GM18511 (cell line): ENCODE measurements at regions not wholly inside any gene's neighbourhood (a gene's known extent, or its start where the extent isn't known, plus 50 kb on each side); places are given as distances from the start of the nearest gene placed in this dataset.
"Not testable (repeated sequence)": the region's sequence is repeated elsewhere in the genome, so short reads cannot be mapped to it uniquely, and the experiment has no call there.

Experiments used
- ATAC-seq: cut with Tn5 transposase; IDR thresholded peaks from one replicate; pipeline ENCODE4 v1.9.1; 2021; ENCODE audit warnings: mild to moderate bottlenecking, moderate library complexity; ENCODE audit not compliant: unreplicated experiment

DNA sequence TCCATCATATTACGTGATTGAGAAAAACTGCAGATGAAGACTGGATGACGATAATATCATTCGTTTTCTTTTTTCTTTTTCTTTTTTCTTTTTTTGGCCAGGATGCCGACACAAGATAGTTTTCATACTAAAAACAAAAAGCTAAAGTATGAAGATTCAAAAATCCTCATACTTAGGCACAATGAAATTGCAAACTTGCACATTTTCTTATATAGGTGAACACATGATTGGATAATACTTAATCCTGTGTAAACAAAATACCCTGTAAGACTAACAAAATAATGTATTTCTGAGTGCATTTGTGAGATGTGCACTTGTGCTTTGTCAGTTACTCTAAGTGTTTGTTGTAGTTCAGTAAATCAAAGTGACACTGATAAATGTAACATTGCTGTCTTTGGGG is 568.9 kb downstream of the ANKRD50 start:
- ATAC-seq: no peak

DNA sequence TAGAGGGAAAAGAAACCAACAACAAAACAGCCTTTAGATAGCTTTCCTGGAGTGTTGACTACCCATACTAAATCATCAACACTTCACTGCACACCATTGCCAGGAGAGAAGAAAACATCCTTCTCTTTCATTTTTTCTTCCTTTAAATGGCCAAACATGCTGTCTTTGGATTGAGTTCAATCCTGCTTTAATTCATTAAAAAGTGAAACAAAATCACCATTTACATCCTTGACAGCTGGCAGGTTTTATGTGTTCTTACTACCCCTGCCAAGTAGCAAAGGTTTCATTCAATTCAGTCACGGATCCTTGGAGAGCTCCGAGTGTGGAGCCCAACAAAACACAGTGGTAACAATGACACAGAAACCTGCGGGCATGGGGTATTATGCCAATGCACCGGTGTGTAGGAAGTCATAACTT is 568.3 kb downstream of the ANKRD50 start:
- ATAC-seq: no peak

- no peak for ATAC-seq
These were observed 566.5 kb downstream of the ANKRD50 start for GRCh38 chr4:124146068-124146467.

GRCh38 chr4:124151031-124151430 is 561.5 kb downstream of the ANKRD50 start:
- no peak for ATAC-seq

- ATAC-seq: no peak
These were observed 560.4 kb downstream of the ANKRD50 start for GRCh38 chr4:124152132-124152531.

- no peak for ATAC-seq
These were observed 557.3 kb downstream of the ANKRD50 start for GRCh38 chr4:124155239-124155638.

DNA sequence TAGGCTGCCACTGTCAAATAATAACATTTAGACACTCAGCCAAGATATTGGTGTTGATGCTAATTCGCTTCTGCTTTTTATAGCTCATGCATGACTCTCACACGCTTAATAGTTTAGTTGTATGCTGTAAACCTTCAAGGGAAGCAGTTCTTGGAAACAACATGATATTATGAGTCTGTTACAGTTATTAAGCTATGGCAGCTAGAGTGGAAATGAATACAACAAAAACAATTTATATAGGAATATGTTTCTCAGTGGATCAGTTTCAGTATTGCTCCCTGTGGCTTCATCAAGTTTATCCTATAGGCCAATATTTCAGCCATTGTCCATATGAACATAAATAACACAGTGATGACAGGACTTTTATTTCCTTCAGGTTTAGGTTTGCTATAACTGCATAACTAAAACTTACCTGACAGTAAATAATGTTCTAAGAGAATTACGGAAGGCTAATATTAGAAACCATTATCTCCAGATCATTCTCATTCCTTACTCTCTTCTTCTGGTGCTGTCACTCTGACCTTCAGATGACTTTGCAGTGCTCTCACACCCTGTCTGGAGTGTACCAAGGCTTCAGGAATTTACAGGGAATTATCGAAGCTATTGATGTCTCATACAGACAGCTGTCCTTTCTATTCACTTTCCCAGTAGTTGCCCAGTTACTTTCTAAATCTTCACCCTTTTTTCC is 555.0 kb downstream of the ANKRD50 start:
- ATAC-seq: no peak

DNA sequence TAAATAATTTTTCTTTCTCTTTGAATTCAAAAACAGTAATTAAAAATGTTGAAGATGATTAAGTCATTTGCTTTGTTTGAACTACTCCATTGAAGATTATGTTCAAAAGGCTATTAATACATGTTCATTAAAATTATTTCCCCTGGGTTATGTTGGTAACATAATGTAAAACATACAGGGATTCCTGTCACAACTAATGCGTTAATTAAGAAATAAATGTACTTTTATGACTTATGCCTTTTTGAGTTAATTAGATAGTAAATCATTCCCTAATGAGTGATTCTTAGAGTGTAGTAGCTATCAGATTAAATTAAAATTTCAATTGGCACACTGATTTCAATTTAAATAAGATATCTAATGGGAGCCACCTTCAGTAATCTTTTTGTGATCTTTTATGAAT is 549.1 kb downstream of the ANKRD50 start:
- ATAC-seq: no peak

GRCh38 chr4:124167602-124168001 is 544.9 kb downstream of the ANKRD50 start:
- ATAC-seq: no peak

GRCh38 chr4:124169524-124169923 is 543.0 kb downstream of the ANKRD50 start:
- not testable (repeated sequence) for ATAC-seq

DNA sequence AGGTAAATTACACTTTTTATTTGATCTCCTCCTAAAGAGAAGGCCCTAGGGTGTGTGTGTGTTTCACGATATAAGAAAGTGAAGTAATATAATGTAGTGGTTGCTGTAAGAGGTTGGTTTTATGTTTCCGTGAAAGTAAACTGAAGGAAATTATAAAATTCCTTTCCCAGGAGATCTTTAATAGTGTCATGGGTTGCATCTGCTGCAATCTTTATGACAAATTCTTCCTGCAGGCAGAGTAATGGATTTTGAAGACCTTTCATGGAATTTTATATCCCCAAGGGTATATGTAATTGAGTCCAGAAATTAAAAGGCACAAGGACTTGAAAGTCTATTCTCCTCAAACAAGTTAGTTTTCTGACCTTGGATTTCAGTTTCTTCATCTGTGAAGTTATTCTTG is 538.6 kb downstream of the ANKRD50 start:
- no peak for ATAC-seq

GRCh38 chr4:124177647-124178425 is 534.7 kb downstream of the ANKRD50 start:
- ATAC-seq: no peak

GRCh38 chr4:124178449-124179021 is 534.0 kb downstream of the ANKRD50 start:
- ATAC-seq: no peak

DNA sequence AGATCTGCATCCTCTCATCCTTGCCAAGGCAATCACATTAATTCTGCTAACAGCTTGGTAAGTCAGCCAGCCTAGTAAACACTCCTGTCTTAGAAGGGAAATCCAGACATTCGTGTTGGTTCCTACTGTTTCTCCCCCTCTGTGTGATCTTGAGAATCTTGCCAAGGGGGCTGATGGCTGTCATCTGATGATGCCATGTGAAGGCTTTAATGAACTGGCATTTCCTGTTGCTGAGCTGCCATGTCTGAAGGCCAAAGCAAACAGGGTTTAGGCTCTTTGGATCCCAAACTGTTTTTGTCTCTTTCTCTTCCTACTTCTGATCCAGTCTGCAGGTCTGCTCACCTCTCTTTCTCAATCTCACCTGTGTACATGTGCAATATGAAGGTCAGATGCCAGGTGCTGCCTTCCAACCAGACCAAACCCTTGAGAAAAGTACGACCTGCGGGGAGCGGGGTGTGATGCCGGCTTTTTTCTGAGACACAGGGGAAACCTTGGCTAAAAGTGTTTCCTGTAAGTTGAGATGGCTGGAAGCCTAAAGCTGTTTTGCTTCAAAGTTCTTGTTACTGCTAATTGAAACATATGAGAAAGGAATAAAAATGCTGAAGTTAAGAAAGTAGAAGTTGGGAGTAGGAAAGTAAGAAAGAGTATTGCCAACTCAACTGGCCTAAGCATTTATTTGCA is 532.9 kb downstream of the ANKRD50 start:
- no peak for ATAC-seq

- no peak for ATAC-seq
These were observed 531.5 kb downstream of the ANKRD50 start for GRCh38 chr4:124181039-124181438.

DNA sequence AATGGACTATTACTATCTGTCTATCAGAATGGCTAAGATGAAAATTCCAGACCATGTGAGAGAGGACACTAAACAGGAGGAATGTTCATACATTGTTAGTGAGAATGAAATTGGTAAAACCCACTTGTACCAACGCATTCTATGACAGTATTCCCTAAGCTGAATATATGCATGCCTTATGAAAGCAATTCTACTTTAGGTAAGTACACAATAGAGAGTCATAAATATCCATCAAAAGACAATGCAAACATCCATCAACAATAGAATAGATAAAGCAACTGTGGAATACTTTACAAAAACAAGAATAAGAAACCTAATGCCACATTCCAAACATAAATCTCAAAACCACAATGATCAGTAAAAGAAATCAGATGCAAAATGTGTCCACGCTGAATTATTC is 529.3 kb downstream of the ANKRD50 start:
- ATAC-seq: no peak

DNA sequence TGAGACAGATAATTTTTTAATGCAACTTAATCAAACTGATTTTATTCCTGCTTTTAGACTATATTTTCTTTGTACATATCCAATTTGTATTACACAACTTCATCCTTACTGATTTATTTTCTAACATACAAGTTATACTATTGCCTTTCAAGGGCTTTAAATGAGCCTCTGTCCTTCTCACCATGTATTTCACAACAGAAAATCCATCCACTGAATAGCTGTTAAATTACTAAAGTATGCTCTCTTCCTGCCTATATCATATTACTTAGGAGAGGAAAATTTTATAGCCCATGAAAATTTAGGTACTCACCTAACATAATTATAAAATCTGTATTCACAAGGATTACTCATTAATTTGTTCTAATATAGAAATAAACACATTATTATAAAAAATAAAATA is 528.6 kb downstream of the ANKRD50 start:
- no peak for ATAC-seq

GRCh38 chr4:124184792-124185191 is 527.7 kb downstream of the ANKRD50 start:
- ATAC-seq: no peak

- no peak for ATAC-seq
These were observed 523.9 kb downstream of the ANKRD50 start for GRCh38 chr4:124188595-124188994.

- ATAC-seq: no peak
These were observed 523.0 kb downstream of the ANKRD50 start for GRCh38 chr4:124189545-124189944.

- ATAC-seq: no peak
These were observed 521.2 kb downstream of the ANKRD50 start for GRCh38 chr4:124191329-124191728.

GRCh38 chr4:124192544-124192943 is 520.0 kb downstream of the ANKRD50 start:
- no peak for ATAC-seq
